ENCODE measurements at regions not wholly inside any gene's neighbourhood (a gene's known extent, or its start where the extent isn't known, plus 50 kb on each side); places are given as distances from the start of the nearest gene placed in this dataset.

DNA sequence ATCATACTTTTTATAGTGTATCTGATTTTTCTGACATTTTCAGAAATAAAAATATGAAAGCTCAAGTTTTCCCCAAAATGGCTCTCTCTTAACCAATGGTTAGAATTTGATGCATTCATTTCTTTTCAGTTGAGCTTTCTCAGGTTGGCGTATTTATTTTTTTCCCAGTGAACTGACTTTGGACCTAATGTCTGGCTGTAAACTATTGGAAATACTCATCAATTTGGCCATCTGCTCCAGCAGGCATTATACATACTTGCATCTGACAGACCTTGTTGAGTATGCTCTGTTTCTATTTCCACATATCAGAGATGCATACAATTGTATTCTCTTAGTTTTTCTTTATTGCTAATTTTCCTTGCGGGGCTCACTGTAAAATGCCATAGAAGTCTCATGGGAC is 1374.8 kb upstream of the MAP3K7 start:
- TF ChIP-seq, protein P1, sequence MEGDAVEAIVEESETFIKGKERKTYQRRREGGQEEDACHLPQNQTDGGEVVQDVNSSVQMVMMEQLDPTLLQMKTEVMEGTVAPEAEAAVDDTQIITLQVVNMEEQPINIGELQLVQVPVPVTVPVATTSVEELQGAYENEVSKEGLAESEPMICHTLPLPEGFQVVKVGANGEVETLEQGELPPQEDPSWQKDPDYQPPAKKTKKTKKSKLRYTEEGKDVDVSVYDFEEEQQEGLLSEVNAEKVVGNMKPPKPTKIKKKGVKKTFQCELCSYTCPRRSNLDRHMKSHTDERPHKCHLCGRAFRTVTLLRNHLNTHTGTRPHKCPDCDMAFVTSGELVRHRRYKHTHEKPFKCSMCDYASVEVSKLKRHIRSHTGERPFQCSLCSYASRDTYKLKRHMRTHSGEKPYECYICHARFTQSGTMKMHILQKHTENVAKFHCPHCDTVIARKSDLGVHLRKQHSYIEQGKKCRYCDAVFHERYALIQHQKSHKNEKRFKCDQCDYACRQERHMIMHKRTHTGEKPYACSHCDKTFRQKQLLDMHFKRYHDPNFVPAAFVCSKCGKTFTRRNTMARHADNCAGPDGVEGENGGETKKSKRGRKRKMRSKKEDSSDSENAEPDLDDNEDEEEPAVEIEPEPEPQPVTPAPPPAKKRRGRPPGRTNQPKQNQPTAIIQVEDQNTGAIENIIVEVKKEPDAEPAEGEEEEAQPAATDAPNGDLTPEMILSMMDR (IDR thresholded peaks at IDR 0.05) = no peak
- no peak for TF ChIP-seq EP300 (IDR thresholded peaks at IDR 0.05)

Measured in upper lobe of left lung (tissue), 4 donors.